B cell (primary cell): ENCODE measurements at regions not wholly inside any gene's neighbourhood (a gene's known extent, or its start where the extent isn't known, plus 50 kb on each side); places are given as distances from the start of the nearest gene placed in this dataset.

Source experiments
- CTCF ChIP-seq: fragments of 200-600 bp; IDR thresholded peaks from one replicate; pipeline ENCODE4 v1.8.0; 2022; ENCODE audit warnings: antibody characterized with exemption, mild to moderate bottlenecking
- EZH2 ChIP-seq: IDR thresholded peaks from 2 replicates; pipeline ENCODE4 v1.6.1; 2012; ENCODE audit warnings: borderline replicate concordance, low read depth, mild to moderate bottlenecking, moderate library complexity, low read length; ENCODE audit not compliant: insufficient read depth, poor library complexity, severe bottlenecking

- TF ChIP-seq CTCF (no peak), EZH2 (no peak)
These were observed 123.5 kb upstream of the CST7 start for GRCh38 chr20:24825591-24825990.
